Activated CD8-positive, alpha-beta memory T cell treated with anti-CD3 and anti-CD28 coated beads, Interleukin-2, amount 50 U/mL, for 24 hours (primary cell): ENCODE measurements at regions not wholly inside any gene's neighbourhood (a gene's known extent, or its start where the extent isn't known, plus 50 kb on each side); places are given as distances from the start of the nearest gene placed in this dataset.

Source experiments
- DNase-seq: peaks from one replicate; pipeline ENCODE4 v3.0.0-alpha.2; 2020; ENCODE audit errors: extremely low read depth

DNA sequence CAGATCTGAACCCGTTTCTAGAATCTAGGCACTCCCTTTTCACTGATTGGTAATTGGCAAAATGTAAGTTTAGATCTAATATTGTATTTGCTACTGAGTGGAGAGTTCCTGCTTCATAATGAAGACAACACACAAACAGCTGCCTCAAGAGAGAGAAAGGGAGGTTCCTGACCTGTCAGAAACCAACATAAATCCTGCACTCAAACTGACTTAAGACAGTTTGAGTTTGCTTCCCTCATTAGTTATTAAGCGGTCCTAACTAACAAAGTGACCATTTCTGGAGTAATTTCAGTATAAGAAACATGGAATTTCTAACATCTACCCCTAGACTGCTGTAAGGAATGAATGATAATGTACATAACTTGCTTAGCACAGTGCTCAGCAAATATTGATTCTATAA, 191.2 kb downstream of the METTL4 start:
- no peak for DNase-seq

DNA sequence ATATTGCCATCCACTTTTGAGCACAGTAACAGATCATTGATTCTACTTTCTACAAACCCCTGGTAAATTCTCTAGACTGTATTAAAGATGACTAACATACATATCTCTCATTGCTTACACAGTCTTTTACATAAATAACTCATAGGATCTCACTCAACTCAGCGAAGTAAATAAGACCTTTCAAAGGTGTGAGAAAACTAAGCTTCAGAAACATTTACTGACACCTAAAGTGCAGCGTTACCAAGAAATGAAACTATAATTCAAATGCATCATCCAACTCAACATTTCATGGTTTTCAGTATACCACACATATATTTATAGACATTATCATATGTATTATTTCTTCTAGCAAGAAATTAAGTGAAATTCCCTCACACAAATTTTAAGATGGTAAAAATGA, 189.8 kb downstream of the METTL4 start:
- DNase-seq, result no peak

DNA sequence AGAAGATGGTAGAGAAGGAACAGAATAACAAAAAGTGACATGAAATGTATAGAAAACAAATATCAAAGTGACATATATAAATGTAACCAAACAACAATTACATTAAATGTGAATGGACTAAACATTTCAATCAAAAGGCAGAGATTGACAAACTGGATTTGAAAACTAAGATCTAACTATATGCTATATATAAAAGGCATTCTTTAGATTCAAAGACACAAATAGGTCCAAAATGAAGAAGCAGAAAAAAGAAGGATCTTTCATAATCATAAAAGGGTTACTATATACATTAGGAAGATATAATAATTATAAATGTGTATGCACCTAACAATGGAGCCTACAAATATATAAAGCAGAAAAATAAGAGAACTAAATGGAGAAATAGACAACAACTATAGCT, 183.7 kb downstream of the METTL4 start:
- DNase-seq, result no peak

DNA sequence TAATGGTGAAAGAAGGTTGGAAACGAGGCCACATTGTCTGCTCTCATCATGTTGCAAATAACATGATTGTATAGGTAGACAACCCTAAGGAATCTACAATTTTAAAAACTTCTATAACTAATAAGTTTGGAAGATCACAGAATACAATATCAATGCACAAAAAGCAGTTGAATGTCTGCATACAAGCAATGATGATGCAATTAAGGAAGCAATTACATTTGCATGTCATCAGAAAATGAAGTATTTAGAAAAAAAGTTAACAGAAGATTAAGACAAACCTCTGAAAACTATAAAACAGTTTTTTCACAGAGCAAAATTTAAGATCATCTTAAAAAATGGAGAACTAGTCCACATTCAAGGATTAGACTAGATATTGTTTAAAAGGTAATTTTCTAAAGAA, 181.1 kb downstream of the METTL4 start:
- no peak for DNase-seq

DNA sequence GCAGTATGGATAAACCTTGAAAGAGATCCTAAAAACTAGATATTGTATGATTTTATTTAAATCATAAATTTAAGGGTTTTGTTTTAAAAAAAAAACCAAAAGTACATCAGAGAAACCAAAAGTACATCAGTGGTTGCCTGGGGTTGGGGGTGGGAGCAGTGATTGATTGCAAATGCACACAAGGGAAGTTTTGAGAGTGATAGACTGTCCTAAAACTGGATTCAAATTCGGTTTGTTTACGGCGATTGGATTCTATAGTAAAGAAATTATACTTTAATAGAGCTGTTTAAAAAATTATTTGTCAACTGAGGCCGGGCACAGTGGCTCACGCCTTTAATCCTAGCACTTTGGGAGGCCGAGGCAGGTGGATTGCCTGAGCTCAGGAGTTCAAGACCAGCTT, 179.8 kb downstream of the METTL4 start:
- no peak for DNase-seq

DNA sequence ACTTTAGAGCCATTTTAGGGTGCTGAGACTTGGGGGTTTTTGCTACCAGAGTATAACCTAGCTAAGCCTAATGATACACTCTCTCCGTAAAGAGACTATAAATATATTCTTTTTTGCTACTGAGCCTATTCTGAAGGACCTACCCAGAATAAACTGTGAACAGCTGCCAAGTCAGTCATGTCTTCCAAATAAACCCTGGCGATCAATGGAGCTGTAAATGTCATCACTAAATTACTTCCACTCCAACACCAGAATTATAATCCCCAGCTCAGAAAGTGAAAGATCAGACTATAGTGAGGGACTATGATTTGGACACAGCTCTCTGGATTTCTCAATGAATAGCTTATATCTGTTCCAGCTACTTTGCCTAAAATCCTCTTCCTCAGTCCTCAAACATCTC, 178.9 kb downstream of the METTL4 start:
- no peak for DNase-seq

DNA sequence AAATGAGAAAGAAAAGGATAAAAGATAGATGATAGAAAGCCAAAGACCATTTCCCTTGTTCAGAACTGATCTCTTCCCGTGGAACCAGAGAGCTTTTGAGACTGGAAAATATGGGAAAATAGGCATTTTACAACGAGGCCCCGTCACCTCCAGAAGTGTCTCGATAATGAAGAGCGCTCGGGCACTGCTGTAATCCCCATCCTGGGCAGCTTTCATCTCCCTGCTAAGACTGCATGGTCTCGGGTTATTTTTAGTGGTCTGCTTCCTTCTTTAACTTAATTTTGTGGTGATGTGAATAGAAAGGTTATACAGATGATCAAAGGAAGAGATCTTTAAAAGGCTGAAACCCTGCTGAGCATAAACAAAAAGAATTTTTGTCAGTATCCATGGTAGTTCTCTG, 176.6 kb downstream of the METTL4 start:
- DNase-seq, result no peak

DNA sequence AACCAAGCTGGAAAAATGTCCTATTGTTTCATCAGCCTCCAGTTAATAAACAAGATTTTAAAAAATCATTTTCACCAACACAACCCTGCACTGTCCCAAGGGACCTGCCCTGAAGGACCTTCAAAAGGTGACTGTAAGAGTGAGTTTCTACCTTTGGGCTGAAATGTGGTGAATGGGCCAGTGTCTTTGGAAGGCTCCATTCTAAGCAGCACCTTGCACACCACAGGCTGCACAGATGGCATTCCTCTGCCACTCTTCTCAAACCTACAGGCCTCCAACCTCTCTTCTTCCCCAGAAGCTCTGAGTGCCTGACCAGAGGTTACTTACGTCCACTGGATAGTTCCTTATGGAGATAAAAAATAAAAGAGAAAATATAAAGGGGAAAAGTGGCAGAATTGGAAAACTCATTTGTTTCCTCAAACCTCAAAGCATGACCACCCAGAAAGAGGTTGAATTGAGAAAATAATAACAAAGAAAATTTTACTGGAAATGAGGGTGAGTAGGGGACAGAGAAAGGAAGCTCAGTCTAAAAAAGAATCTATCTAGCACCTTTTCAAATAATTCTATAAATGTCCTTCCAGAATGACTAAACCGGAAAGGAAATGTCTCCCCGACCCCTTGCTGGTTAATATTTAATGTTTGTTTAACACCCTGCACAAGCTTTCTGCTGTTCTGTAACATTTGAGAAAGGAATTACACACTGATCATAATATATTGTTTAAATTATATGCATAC, 175.7 kb downstream of the METTL4 start:
- no peak for DNase-seq

DNA sequence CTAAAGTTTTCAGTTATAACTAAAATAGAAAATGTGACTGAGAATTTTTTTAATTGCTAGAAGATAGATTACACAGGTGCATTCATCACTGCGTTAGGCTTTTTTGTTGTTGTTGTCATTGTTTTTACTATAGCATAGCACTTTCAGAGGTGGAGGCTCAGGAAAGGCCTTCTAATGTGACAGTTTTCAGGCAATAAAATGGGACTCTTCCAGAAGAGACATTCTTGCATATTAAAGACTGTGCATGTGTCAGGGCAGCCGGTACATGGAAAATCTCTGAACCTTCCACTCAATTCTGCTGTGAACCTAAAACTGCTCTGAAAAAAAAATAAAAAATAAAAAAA, 175.2 kb downstream of the METTL4 start:
- DNase-seq, result no peak

DNA sequence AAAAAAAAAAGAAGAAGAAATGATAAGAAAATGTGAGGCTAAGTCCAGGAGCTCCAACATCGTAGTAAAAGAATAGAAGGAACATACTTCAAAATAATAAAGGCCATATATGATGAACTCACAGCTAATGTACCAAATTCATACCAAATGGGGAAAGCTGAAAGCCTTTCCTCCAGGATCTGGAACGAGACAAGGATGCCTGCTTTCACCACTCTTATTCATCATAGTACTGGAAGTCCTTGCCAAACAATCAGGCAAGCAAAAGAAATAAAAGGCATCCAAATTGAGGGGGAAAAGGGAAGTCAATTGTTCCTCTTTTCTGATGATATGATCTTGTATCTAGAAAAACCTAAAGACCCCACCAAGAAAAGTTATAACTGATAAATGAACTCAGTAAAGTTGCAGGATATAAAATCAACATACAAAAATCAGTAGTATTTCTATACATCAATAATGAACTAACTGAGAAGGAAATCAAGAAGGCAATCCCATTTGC, 170.6 kb downstream of the METTL4 start:
- DNase-seq, result no peak

DNA sequence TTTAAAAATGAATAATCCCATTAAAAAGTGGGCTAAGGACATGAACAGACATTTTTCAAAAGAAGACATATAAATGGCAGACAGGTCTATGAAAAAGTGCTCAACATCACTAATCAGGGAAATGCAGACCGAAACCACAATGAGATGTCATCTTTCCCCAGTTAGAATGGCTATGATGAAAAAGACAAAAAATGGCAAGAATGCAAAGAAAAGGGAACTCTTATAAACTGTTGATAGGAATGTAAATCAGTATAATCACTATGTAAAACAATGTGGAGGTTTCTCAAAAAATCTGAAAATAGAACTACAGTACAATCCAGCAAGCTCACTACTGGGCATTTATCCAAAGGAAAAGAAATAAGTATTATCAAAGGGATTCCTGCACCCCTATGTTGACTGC, 169.2 kb downstream of the METTL4 start:
- no peak for DNase-seq

DNA sequence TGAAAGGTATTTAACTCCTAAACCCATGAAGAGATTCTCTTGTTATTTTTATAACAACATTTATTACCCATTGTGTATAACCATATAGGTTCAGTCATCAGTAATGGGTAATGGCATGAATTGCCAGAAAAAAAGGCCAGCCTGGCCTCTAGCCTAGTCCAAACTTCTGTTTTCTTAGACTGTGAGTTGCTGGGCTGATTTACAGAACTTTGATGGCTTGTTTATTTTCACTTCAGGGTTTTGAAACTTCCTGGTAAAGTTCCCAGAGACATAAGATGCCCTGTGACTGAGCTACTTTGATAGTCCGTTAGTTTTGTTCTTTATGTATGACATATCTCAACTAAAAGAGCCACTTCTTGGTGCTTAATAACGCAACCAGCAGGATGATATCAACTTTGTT, 164.8 kb downstream of the METTL4 start:
- DNase-seq, result no peak

DNA sequence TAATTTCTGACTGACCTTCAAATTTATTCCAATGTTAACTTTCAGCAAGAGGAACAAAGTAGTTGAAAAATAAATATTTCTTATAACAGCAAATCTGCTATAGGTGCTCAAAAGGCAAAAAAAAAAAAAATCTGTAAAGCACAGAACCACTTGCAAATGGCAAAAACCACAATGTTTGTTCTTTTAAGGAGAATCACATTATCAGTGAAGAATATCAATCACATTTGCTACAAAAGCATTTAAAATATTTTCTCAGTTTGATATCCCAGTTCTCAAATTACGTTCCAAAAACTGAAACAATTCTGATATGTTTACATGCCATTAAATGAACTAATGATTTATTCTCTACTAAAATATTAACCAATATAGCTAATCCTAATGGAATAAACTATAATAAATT, 163.3 kb downstream of the METTL4 start:
- no peak for DNase-seq

DNA sequence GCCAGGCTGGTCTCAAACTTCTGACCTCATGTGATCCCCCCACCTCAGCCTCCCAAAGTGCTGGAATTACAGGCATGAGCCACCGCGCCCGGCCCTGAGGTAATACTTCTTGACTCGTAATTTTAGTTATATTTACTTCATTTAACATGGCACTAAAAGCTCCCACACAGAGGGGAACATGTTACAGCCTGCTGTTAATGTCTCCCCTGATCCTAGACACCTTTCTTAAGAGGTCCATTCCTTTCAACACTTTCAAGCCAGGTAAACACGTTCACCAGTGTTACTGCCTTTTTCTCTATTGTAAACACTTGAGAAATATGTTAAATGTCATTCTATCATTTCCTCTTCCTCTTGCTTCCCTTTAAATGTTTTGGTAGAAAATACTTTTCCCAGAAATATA, 161.4 kb downstream of the METTL4 start:
- no peak for DNase-seq

DNA sequence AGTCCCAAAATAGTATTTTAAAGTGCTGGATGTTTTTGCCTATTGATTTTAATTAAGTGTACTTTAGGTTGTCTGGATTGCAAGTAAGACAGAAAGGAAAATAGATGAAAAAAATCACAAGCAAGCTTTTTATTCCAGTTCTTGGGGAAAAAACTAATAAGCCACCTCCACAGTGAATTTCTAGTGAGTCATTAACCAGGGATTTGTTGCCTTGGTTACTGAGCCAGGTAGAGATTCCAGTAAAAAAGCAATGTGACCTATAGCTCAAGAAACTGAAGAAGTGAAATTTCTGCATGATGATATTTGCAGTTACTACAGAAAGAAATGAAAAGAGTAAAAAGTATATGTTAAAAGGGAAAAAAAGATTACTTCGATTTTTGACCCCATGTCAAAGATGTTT, 160.6 kb downstream of the METTL4 start:
- no peak for DNase-seq

DNA sequence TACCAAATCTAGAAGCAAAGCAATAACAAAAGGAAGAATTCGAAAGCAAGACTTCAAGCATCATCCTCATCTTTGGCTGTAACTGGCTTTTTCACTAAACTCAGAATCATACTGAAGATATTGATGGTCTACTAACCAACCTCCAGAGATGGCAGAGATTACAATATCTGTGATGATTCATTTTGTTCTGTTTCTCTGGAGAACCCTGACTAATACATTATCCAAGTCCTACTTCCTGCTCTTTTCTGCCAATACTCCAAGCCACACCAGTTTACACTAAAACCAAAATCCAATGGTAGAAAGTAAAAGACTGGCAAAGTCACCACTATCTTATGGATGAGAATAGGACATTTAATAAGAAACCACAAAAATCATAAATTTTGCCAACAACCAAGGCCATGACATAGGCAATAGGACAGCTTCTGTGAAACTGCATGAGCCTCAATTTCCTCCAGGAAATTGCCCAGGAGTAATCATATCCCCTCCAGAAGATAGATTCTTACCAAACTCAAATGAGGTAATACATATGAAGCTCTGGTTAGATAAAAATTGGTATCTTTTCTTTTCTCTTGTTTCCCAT, 159.8 kb downstream of the METTL4 start:
- DNase-seq, result no peak

DNA sequence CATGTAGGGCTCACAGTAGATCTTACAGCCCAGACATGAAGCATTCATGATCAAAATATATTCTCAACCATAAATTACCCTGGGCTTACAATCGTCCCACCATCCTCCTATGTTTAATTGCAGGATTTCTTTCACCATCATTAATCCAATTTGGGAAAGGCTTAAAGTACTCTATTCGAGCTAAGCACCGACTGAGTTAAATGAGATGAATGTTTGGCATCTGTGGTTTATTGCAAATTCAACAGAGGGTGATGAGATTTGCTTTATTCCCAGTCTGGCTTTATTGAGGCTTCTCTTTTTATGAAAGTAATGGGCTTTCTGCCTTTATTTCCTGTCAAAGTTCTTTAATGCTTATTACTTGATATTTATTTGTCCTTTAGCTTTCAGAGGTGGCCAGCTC, 159.0 kb downstream of the METTL4 start:
- no peak for DNase-seq

DNA sequence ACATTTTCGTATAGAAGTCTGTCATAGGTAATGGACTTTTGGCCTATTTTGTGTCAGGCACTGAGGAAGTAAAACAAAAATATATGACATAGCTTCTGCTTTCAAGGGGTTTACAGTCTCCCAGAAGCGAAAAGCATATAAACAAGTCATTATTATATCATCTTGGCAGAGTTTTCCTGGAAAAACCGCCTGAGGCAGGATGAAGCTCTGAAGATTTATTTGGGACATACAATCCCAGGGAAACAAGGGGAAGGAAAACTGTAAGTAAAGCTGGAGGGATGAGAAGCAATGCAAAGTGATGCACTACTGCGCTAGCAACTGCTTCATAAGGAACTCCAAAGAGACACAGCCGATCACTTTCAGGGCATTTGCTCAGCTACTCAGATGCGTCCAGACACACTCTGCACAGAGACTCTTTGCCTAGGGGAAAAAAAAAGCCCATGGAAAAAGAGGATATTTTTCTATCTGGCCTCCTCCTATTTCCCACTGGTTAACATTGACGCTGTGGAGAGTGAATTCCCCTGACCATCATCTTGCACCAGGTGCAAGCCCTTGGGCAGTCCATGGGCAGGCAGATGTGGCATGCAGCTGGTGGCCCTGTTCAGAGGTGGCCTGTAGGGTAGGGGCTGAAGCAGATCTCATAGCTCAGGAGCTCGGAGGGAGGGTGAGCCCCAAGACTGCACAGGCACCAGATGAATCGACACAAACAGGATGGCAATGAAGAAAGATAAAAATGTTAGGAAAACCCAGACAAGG, 158.1 kb downstream of the METTL4 start:
- DNase-seq, result no peak

DNA sequence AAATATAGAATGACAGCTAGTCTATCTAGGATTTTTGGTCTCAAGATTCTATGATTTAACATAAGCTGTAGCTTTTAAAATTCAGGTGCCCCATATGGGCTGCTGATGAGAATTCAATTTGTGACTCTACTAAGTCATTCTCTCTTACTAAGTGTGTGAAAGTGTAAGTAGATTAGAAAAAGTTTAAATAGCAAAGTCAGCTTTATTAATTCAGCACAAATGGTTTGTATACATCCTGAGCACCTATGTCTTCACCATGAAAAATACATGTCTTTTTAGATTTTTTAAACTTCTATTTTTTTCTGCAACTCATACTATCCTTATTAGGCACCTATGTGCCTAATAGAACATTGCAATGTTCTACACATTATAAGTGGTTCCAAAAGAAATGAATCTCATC, 157.1 kb downstream of the METTL4 start:
- no peak for DNase-seq

DNA sequence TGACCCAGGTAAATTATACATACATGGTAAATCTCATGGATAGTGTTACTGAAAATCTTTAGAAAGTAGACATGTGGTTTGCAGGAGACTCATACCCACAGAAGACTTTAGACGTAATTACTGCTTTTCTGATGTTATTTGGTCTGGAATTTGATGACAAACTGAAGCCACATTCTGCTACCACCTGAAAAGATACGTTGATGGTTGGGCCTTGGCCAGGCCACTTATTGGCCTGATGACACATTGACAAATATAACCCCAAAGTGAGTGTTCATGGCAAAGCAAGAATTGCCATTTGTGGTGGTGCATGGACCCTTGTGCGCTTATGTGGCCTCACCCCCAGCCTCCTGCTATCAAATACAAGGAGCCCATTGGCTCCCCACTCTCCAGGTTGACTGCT, 155.6 kb downstream of the METTL4 start:
- DNase-seq, result no peak

DNA sequence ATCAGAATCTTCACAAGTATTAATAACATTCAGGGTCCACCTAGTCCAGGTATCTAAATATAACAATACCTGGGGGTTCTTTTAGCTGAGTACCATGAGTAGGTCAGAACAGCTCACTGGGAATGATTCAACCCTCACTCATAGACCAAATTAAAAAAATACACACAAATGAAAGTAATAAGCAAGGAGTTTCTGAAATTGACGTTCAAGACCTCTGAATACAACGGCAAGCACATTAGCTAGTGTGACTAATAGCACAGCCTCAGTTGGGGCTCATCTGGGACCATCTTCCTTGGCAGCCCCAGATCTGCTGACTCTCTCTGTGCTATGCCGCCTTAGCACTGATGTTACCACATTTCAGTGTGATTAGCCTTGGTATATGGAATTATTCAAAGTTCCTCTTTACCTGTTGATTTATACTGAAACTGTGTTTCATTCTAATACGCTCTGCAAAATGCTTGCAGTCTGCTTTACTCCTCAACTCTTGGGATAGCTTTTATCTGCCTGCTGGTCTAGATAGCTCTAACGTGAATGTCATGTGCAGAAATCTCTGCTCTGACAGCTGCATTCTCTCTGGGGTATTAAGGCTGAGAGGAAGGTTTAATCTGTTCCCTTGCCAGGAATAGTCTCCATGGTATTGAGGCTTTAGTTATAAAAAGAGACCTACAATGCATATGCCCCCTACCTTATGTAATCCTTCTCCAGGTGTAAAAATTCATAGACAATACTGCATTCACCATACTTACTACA, 153.3 kb downstream of the METTL4 start:
- no peak for DNase-seq

DNA sequence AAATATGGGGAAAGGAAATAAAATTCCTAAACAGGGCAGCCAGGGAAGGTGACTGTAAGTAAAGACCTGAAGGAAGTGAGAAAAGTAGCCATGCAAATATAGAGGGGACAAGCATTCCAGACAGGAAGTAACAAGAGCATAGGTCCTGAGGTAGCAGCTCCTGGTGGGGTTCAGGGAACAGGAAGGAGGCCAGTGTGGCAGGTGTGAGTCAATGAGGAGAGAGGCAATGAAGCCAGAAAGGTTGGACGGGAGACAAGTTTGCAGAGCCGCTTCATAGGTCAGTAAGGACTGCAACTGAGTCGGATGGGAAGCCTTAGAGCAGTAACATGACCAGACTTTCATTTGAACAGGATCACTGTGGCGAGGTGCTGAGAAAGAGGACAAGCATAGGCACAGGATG, 150.9 kb downstream of the METTL4 start:
- DNase-seq, result no peak

DNA sequence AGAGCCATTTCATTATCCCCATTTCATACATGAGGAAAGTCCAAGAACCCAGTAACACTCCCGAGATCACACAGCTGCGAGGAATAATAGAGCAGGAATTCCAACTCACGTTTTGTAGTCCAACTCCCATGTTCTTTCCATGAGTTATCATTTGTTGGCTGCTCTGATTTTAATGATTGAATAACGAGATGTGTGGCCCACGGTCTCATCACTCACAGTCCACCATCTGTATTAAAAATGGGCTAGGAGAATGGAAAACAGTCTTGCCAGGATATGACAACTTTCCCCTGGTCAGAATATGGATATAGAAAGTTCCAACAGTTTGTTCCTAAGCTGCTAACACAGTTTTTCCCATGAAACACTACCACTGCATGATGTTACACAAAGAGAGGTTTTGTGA, 147.5 kb downstream of the METTL4 start:
- DNase-seq, result no peak
